Fibroblast of lung (primary cell): ENCODE measurements at regions not wholly inside any gene's neighbourhood (a gene's known extent, or its start where the extent isn't known, plus 50 kb on each side); places are given as distances from the start of the nearest gene placed in this dataset.

ENCODE experiments used
- DNase-seq, 2 donors: peaks; one replicate each; pipeline versions ENCODE4 v3.0.0 to v3.0.0-alpha.2; 2010; ENCODE audit warnings: low read depth in 2 of 2
- H2AFZ ChIP-seq: 2 replicates; pipeline ENCODE4 v1.5.1; 2012; ENCODE audit warnings: low read length, control low read depth, inconsistent platforms
- H3K27ac ChIP-seq: 2 replicates; pipeline ENCODE4 v1.5.1; 2011; ENCODE audit warnings: low read length, control low read depth; ENCODE audit not compliant: insufficient read depth
- H3K27me3 ChIP-seq: 2 replicates; pipeline ENCODE4 v1.5.1; 2011; ENCODE audit warnings: mild to moderate bottlenecking, low read length; ENCODE audit not compliant: control insufficient read depth, insufficient read depth
- H3K36me3 ChIP-seq: 2 replicates; pipeline ENCODE4 v1.5.1; 2011; ENCODE audit warnings: low read length; ENCODE audit not compliant: control insufficient read depth, insufficient read depth
- H3K4me1 ChIP-seq: 2 replicates; pipeline ENCODE4 v1.5.1; 2011; ENCODE audit warnings: low read length; ENCODE audit not compliant: control insufficient read depth, insufficient read depth; ENCODE audit errors: extremely low read depth
- H3K4me2 ChIP-seq: 2 replicates; pipeline ENCODE4 v1.5.1; 2011; ENCODE audit warnings: low read length, control low read depth; ENCODE audit not compliant: insufficient read depth; ENCODE audit errors: extremely low read depth
- H3K4me3 ChIP-seq, 4 experiments: fragments of 200-600 bp in 1 of 4; sonication (generic) in 1 of 4; replicated peaks in 1 of 4; 2 replicates each; pipeline ENCODE4 v1.5.1; 2011 to 2016; ENCODE audit warnings: low read length in 4 of 4, low read depth in 3 of 4, mild to moderate bottlenecking in 3 of 4, control low read depth in 2 of 4, inconsistent platforms in 1 of 4, mixed read lengths in 1 of 4; ENCODE audit not compliant: insufficient read depth in 1 of 4; ENCODE audit errors: control extremely low read depth in 1 of 4
- H3K79me2 ChIP-seq: 2 replicates; pipeline ENCODE4 v1.5.1; 2012; ENCODE audit warnings: mild to moderate bottlenecking, low read length, inconsistent platforms; ENCODE audit not compliant: control insufficient read depth, insufficient read depth
- H3K9ac ChIP-seq: 2 replicates; pipeline ENCODE4 v1.5.1; 2011; ENCODE audit warnings: mild to moderate bottlenecking, low read length, control low read depth; ENCODE audit not compliant: insufficient read depth
- H3K9me3 ChIP-seq: 2 replicates; pipeline ENCODE4 v1.5.1; 2012; ENCODE audit warnings: low read depth, low read length; ENCODE audit not compliant: control insufficient read depth, insufficient read depth
- H4K20me1 ChIP-seq: 2 replicates; pipeline ENCODE4 v1.5.1; 2011; ENCODE audit warnings: low read length; ENCODE audit not compliant: control insufficient read depth, insufficient read depth; ENCODE audit errors: extremely low read depth
- EZH2 ChIP-seq: IDR thresholded peaks from 2 replicates; pipeline ENCODE4 v1.5.1; 2012; ENCODE audit warnings: low read length, control low read depth, mild to moderate bottlenecking; ENCODE audit errors: missing control alignments
- TF ChIP-seq, protein P1 (sequence below), 2 donors: IDR thresholded peaks in 1 of 2; conservative IDR thresholded peaks in 1 of 2; 1 replicate in 1 of 2; 2 replicates in 1 of 2; pipeline ENCODE4 v1.5.1; 2011 to 2012; ENCODE audit warnings: low read length in 2 of 2, control low read depth in 1 of 2, inconsistent platforms in 1 of 2, low read depth in 1 of 2, mild to moderate bottlenecking in 1 of 2

GRCh38 chr12:88805692-88806091 is 225.4 kb upstream of the KITLG start:
- DNase-seq = peak in 1 of 2 donors; percentile 0
- Histone ChIP-seq H3K27me3 (no peaks in the 10 kb centered on the region), H3K9ac (no peak overlapping the region), H3K4me3 (no peak overlapping the region), H3K79me2 (no peaks in the 10 kb centered on the region), H3K4me2 (no peak overlapping the region), H4K20me1 (no peaks in the 10 kb centered on the region), H2AFZ (no peak overlapping the region), H3K27ac (peak overlapping the region; percentile 5), H3K36me3 (no peaks in the 10 kb centered on the region), H3K9me3 (no peaks in the 10 kb centered on the region), H3K4me1 (no peaks in the 10 kb centered on the region)
- TF ChIP-seq, protein P1, sequence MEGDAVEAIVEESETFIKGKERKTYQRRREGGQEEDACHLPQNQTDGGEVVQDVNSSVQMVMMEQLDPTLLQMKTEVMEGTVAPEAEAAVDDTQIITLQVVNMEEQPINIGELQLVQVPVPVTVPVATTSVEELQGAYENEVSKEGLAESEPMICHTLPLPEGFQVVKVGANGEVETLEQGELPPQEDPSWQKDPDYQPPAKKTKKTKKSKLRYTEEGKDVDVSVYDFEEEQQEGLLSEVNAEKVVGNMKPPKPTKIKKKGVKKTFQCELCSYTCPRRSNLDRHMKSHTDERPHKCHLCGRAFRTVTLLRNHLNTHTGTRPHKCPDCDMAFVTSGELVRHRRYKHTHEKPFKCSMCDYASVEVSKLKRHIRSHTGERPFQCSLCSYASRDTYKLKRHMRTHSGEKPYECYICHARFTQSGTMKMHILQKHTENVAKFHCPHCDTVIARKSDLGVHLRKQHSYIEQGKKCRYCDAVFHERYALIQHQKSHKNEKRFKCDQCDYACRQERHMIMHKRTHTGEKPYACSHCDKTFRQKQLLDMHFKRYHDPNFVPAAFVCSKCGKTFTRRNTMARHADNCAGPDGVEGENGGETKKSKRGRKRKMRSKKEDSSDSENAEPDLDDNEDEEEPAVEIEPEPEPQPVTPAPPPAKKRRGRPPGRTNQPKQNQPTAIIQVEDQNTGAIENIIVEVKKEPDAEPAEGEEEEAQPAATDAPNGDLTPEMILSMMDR (conservative IDR thresholded peaks at IDR 0.05 in 1 of 2, IDR thresholded peaks at IDR 0.05 in 1 of 2; ENCODE audit: low read depth in 1 of 2, low read length in 2 of 2) = no peak
- no peak for TF ChIP-seq EZH2

DNA sequence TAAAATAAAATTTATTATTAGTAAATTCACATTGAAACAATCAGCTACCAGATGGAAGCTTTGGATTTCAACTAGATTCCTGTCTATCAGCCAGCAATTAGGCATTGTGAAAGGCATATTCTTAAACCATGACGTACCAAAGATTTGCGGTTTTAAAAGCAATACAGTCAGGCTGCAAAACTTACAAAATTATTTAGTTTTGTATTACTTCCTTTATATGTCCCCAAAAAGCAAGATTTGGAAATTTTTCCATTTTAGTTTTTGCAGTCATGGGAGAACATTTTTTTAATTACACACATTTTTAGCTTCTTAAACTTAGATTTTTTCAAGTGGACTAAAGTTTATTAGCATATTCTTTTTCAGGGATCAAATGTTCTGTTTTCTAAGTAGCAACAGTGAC is 225.0 kb upstream of the KITLG start:
- Histone ChIP-seq H3K79me2 (no peaks in the 10 kb centered on the region), H2AFZ (no peak overlapping the region)

GRCh38 chr12:88802096-88802706 is 221.9 kb upstream of the KITLG start:
- H3K9ac ChIP-seq = no peak overlapping the region
- no peak overlapping the region for H3K4me3 ChIP-seq
- no peak overlapping the region for H3K27ac ChIP-seq
- no peaks in the 10 kb centered on the region for H3K36me3 ChIP-seq
- no peaks in the 10 kb centered on the region for H3K4me1 ChIP-seq
- H3K4me2 ChIP-seq = no peak overlapping the region
- no peak overlapping the region for H2AFZ ChIP-seq
- no peaks in the 10 kb centered on the region for H3K27me3 ChIP-seq
- DNase-seq = no peak
- H3K79me2 ChIP-seq = no peaks in the 10 kb centered on the region
- TF ChIP-seq, protein P1 (conservative IDR thresholded peaks at IDR 0.05 in 1 of 2, IDR thresholded peaks at IDR 0.05 in 1 of 2; ENCODE audit: low read depth in 1 of 2, low read length in 2 of 2) = no peak
- TF ChIP-seq EZH2 = no peak
- H4K20me1 ChIP-seq = no peaks in the 10 kb centered on the region
- H3K9me3 ChIP-seq = no peaks in the 10 kb centered on the region

More for the DNA sequence above, 225.0 kb upstream of the KITLG start:
- Histone ChIP-seq H4K20me1 (no peaks in the 10 kb centered on the region), H3K9me3 (no peaks in the 10 kb centered on the region), H3K27me3 (no peaks in the 10 kb centered on the region), H3K4me1 (no peaks in the 10 kb centered on the region), H3K4me3 (no peak overlapping the region), H3K36me3 (no peaks in the 10 kb centered on the region), H3K4me2 (no peak overlapping the region), H3K27ac (peak overlapping the region; percentile 5), H3K9ac (no peak overlapping the region)
- peak in 1 of 2 donors; percentile 59 for DNase-seq
- TF ChIP-seq, protein P1 (conservative IDR thresholded peaks at IDR 0.05 in 1 of 2, IDR thresholded peaks at IDR 0.05 in 1 of 2; ENCODE audit: low read depth in 1 of 2, low read length in 2 of 2) = no peak
- no peak for TF ChIP-seq EZH2
